H9 (cell line): ENCODE measurements at regions not wholly inside any gene's neighbourhood (a gene's known extent, or its start where the extent isn't known, plus 50 kb on each side); places are given as distances from the start of the nearest gene placed in this dataset.

Experiments used
- DNase-seq: peaks from one replicate; pipeline ENCODE4 v3.0.0-alpha.2; 2017
- H2AFZ ChIP-seq: one replicate; pipeline ENCODE4 v1.6.1; 2013; ENCODE audit warnings: mild to moderate bottlenecking, low read length, control low read depth, moderate library complexity
- H2AK5ac ChIP-seq: 2 replicates; pipeline ENCODE4 v1.6.1; 2013; ENCODE audit warnings: low read length, control low read depth, mixed read lengths; ENCODE audit not compliant: insufficient read length
- H2BK120ac ChIP-seq: one replicate; pipeline ENCODE4 v1.6.1; 2013; ENCODE audit warnings: low read depth, mild to moderate bottlenecking, low read length, control low read depth, inconsistent platforms; ENCODE audit not compliant: poor library complexity, severe bottlenecking
- H2BK12ac ChIP-seq: 2 replicates; pipeline ENCODE4 v1.6.1; 2013; ENCODE audit warnings: low read length, control low read depth, mixed read lengths, low read depth; ENCODE audit not compliant: insufficient read length
- H2BK15ac ChIP-seq: 2 replicates; pipeline ENCODE4 v1.6.1; 2013; ENCODE audit warnings: low read depth, low read length, control low read depth
- H2BK20ac ChIP-seq: one replicate; pipeline ENCODE4 v1.6.1; 2013; ENCODE audit warnings: low read depth, mild to moderate bottlenecking, low read length, control low read depth, inconsistent platforms; ENCODE audit not compliant: poor library complexity, severe bottlenecking
- H2BK5ac ChIP-seq: 2 replicates; pipeline ENCODE4 v1.6.1; 2013; ENCODE audit warnings: low read length, control low read depth, mixed read lengths; ENCODE audit not compliant: insufficient read length
- H3K14ac ChIP-seq: 2 replicates; pipeline ENCODE4 v1.6.1; 2013; ENCODE audit warnings: low read length, control low read depth; ENCODE audit not compliant: insufficient read depth
- H3K18ac ChIP-seq: 2 replicates; pipeline ENCODE4 v1.6.1; 2013; ENCODE audit warnings: low read depth, mild to moderate bottlenecking, mixed read lengths, low read length, control low read depth; ENCODE audit not compliant: insufficient read length
- H3K23ac ChIP-seq: 2 replicates; pipeline ENCODE4 v1.6.1; 2013; ENCODE audit warnings: low read length, control low read depth, mixed read lengths, low read depth; ENCODE audit not compliant: insufficient read length
- H3K23me2 ChIP-seq: 2 replicates; pipeline ENCODE4 v1.6.1; 2013; ENCODE audit warnings: low read depth, mild to moderate bottlenecking, mixed read lengths, low read length, control low read depth; ENCODE audit not compliant: insufficient read length, poor library complexity, severe bottlenecking
- H3K27ac ChIP-seq: 2 replicates; pipeline ENCODE4 v1.5.1; 2013; ENCODE audit warnings: low read length, control low read depth, mixed read lengths, low read depth; ENCODE audit not compliant: insufficient read length
- H3K27me3 ChIP-seq: 2 replicates; pipeline ENCODE4 v1.6.1; 2013; ENCODE audit warnings: low read length, control low read depth, inconsistent platforms; ENCODE audit not compliant: insufficient read depth
- H3K4ac ChIP-seq: 2 replicates; pipeline ENCODE4 v1.6.1; 2013; ENCODE audit warnings: low read depth, mild to moderate bottlenecking, control low read depth, inconsistent platforms, low read length, moderate library complexity
- H3K4me1 ChIP-seq: 2 replicates; pipeline ENCODE4 v1.6.1; 2013; ENCODE audit warnings: low read length, control low read depth, inconsistent platforms; ENCODE audit not compliant: insufficient read depth
- H3K4me2 ChIP-seq: 2 replicates; pipeline ENCODE4 v1.6.1; 2013; ENCODE audit warnings: low read length, control low read depth, mixed read lengths; ENCODE audit not compliant: insufficient read length, insufficient read depth
- H3K56ac ChIP-seq: 2 replicates; pipeline ENCODE4 v1.6.1; 2013; ENCODE audit warnings: low read depth, mild to moderate bottlenecking, mixed read lengths, low read length, control low read depth; ENCODE audit not compliant: insufficient read length
- H3K79me1 ChIP-seq: 2 replicates; pipeline ENCODE4 v1.6.1; 2013; ENCODE audit warnings: low read depth, mild to moderate bottlenecking, moderate library complexity, low read length, control low read depth, inconsistent platforms; ENCODE audit not compliant: insufficient read depth, poor library complexity, severe bottlenecking
- H3K79me2 ChIP-seq: 2 replicates; pipeline ENCODE4 v1.6.1; 2013; ENCODE audit warnings: low read length, control low read depth, inconsistent platforms; ENCODE audit not compliant: insufficient read depth
- H3K9ac ChIP-seq: 2 replicates; pipeline ENCODE4 v1.6.1; 2013; ENCODE audit warnings: low read length, control low read depth, mixed read lengths; ENCODE audit not compliant: insufficient read length; ENCODE audit errors: extremely low read depth
- H3K9me3 ChIP-seq: one replicate; pipeline ENCODE4 v1.6.1; 2013; ENCODE audit warnings: low read depth, low read length, inconsistent platforms; ENCODE audit not compliant: control insufficient read depth
- H3T11ph ChIP-seq: one replicate; pipeline ENCODE4 v1.6.1; 2013; ENCODE audit warnings: mild to moderate bottlenecking, low read length, control low read depth, inconsistent platforms
- H4K20me1 ChIP-seq: one replicate; pipeline ENCODE4 v1.6.1; 2013; ENCODE audit not compliant: control insufficient read depth, insufficient read length, insufficient read depth
- H4K5ac ChIP-seq: 2 replicates; pipeline ENCODE4 v1.6.1; 2013; ENCODE audit warnings: low read depth, mild to moderate bottlenecking, mixed read lengths, low read length, control low read depth; ENCODE audit not compliant: insufficient read length
- H4K8ac ChIP-seq: replicated peaks from 2 replicates; pipeline ENCODE4 v1.6.1; 2013; ENCODE audit warnings: low read length, control low read depth, mixed read lengths, low read depth; ENCODE audit not compliant: insufficient read length
- H4K91ac ChIP-seq: 2 replicates; pipeline ENCODE4 v1.6.1; 2013; ENCODE audit warnings: low read depth, mild to moderate bottlenecking, moderate library complexity, mixed read lengths, low read length, control low read depth; ENCODE audit not compliant: insufficient read length
- H3K27ac Mint-ChIP-seq, 3 experiments: 2 replicates in 2 of 3; 3 replicates in 1 of 3; pipeline ENCODE4 v1.8.0; 2020 to 2021; ENCODE audit warnings: mixed read lengths in 3 of 3, mild to moderate bottlenecking in 1 of 3, moderate library complexity in 1 of 3
- H3K27me3 Mint-ChIP-seq: 2 replicates; pipeline ENCODE4 v1.8.0; 2021; ENCODE audit warnings: low read depth, mild to moderate bottlenecking, moderate library complexity, mixed read lengths
- H3K36me3 Mint-ChIP-seq, 3 experiments: 2 replicates in 2 of 3; 3 replicates in 1 of 3; pipeline ENCODE4 v1.8.0; 2020 to 2021; ENCODE audit warnings: low read depth in 3 of 3, mixed read lengths in 3 of 3; ENCODE audit not compliant: insufficient read depth in 1 of 3
- H3K4me1 Mint-ChIP-seq, 2 experiments: 2 replicates each; pipeline ENCODE4 v1.8.0; 2020; ENCODE audit warnings: mixed read lengths in 2 of 2
- H3K4me3 Mint-ChIP-seq, 2 experiments: 2 replicates in 1 of 2; 3 replicates in 1 of 2; pipeline ENCODE4 v1.8.0; 2020 to 2021; ENCODE audit warnings: mild to moderate bottlenecking in 2 of 2, mixed read lengths in 2 of 2, moderate library complexity in 1 of 2
- H3K9me3 Mint-ChIP-seq, 2 experiments: 2 replicates in 1 of 2; 3 replicates in 1 of 2; pipeline ENCODE4 v1.8.0; 2020; ENCODE audit warnings: mild to moderate bottlenecking in 2 of 2, mixed read lengths in 2 of 2, moderate library complexity in 1 of 2
- CTCF ChIP-seq: fragments of 200-600 bp; sonication (generic); conservative IDR thresholded peaks from 3 replicates; pipeline ENCODE4 v1.8.0; 2021; ENCODE audit warnings: antibody characterized with exemption, mild to moderate bottlenecking
- WGBS: extraction: QIAGEN DNeasy Blood & Tissue Kit; methylation state at CpG from one replicate; pipeline ENCODE4 v1.1.7; 2013; ENCODE audit warnings: missing lambda C conversion rate, low lambda C conversion rate, mixed read lengths; ENCODE audit not compliant: insufficient read length; ENCODE audit errors: extremely low coverage; 5-methylcytosine and 5-hydroxymethylcytosine counted together

- Histone ChIP-seq H2BK20ac (no peak overlapping the region), H3K23me2 (no peaks in the 10 kb centered on the region), H2AFZ (no peak overlapping the region), H3K9ac (no peak overlapping the region), H4K20me1 (no peaks in the 10 kb centered on the region), H2AK5ac (no peak overlapping the region), H3K27me3 (no peaks in the 10 kb centered on the region), H3K4me2 (no peak overlapping the region), H2BK5ac (no peak overlapping the region), H4K8ac (no peak overlapping the region), H3K18ac (no peak overlapping the region), H2BK12ac (no peak overlapping the region), H3T11ph (no peak overlapping the region), H3K27ac (no peak overlapping the region), H3K9me3 (no peaks in the 10 kb centered on the region), H3K56ac (no peak overlapping the region), H4K5ac (no peak overlapping the region), H4K91ac (no peak overlapping the region), H3K79me2 (no peaks in the 10 kb centered on the region), H3K4ac (no peak overlapping the region), H3K79me1 (no peaks in the 10 kb centered on the region), H3K4me1 (no peaks in the 10 kb centered on the region; the same call in 1 of the 2 replicates), H2BK15ac (no peak overlapping the region), H3K23ac (no peak overlapping the region), H3K14ac (no peak overlapping the region), H2BK120ac (no peak overlapping the region)
- Mint-ChIP-seq H3K27ac (no peak overlapping the region), H3K9me3 (no peaks in the 10 kb centered on the region), H3K4me1 (peaks cover 6% of the 10 kb centered on the region in 2 experiments), H3K4me3 (no peak overlapping the region), H3K27me3 (peaks cover 2% of the 10 kb centered on the region; the same call in 1 of the 2 replicates), H3K36me3 (no peaks in the 10 kb centered on the region; a peak in 1 of 7 replicates)
- no CpG with 5 or more reads among the region's 2 CpGs for WGBS
- TF ChIP-seq CTCF: no peak
- no peak for DNase-seq
Measured at GRCh38 chr5:8322484-8322883, 453.5 kb downstream of the MTRR start.
